ENCODE measurements at regions not wholly inside any gene's neighbourhood (a gene's known extent, or its start where the extent isn't known, plus 50 kb on each side); places are given as distances from the start of the nearest gene placed in this dataset.

GRCh38 chr9:87402537-87402936 lies 95.1 kb upstream of the DAPK1 start:
- no peak for TF ChIP-seq CTCF (IDR thresholded peaks at IDR 0.05)
- TF ChIP-seq POLR2AphosphoS5 (IDR thresholded peaks at IDR 0.05; ENCODE audit: insufficient read depth in 1 of 2, low read depth in 1 of 2), result no peak

All from vagina (tissue), 2 donors.